Stomach (tissue), 8 donors: ENCODE measurements at regions not wholly inside any gene's neighbourhood (a gene's known extent, or its start where the extent isn't known, plus 50 kb on each side); places are given as distances from the start of the nearest gene placed in this dataset.

Experiments used
- DNase-seq, 2 donors: peaks; one replicate each; pipeline versions ENCODE4 v3.0.0 to v3.0.0-alpha.2; 2013 to 2019
- H3K27ac ChIP-seq, 5 donors: fragments of 200-600 bp in 4 of 5; sonication (generic) in 4 of 5; one replicate each; pipeline ENCODE4 v1.5.1; 2013 to 2019; ENCODE audit warnings: mild to moderate bottlenecking in 1 of 5, moderate library complexity in 1 of 5
- H3K27me3 ChIP-seq, 3 donors: fragments of 200-600 bp; sonication (generic); one replicate each; pipeline ENCODE4 v1.5.1; 2017 to 2019; ENCODE audit warnings: mixed run types in 1 of 3
- H3K36me3 ChIP-seq, 4 donors: fragments of 200-600 bp; sonication (generic); 1 replicate in 3 of 4; 2 replicates in 1 of 4; pipeline ENCODE4 v1.5.1; 2016 to 2019
- H3K4me1 ChIP-seq, 4 donors: fragments of 200-600 bp; sonication (generic); one replicate each; pipeline ENCODE4 v1.5.1; 2016 to 2019
- H3K4me3 ChIP-seq, 4 donors: fragments of 200-600 bp; sonication (generic) in 3 of 4; one replicate each; pipeline ENCODE4 v1.5.1; 2016 to 2019; ENCODE audit warnings: mild to moderate bottlenecking in 1 of 4
- H3K9me3 ChIP-seq, 4 donors: fragments of 200-600 bp; sonication (generic); one replicate each; pipeline ENCODE4 v1.5.1; 2016 to 2019
- CTCF ChIP-seq, 7 experiments: fragments of 450-650 bp in 4 of 7; fragments of 200-600 bp in 3 of 7; sonication (generic) in 3 of 7; IDR thresholded peaks; one replicate each; pipeline ENCODE4 v1.5.1; 2016 to 2019; ENCODE audit warnings: antibody characterized with exemption in 7 of 7, control low read depth in 2 of 7, mild to moderate bottlenecking in 1 of 7
- EP300 ChIP-seq: sonication (generic); formaldehyde crosslinking; IDR thresholded peaks from one replicate; pipeline ENCODE4 v1.6.1; 2017; ENCODE audit warnings: antibody characterized with exemption
- POLR2A ChIP-seq, 4 donors: fragments of 450-650 bp; IDR thresholded peaks; one replicate each; pipeline ENCODE4 v1.6.1; 2016; ENCODE audit warnings: antibody characterized with exemption in 4 of 4, control low read depth in 2 of 4, mild to moderate bottlenecking in 1 of 4, moderate library complexity in 1 of 4
- POLR2AphosphoS5 ChIP-seq, 3 donors: sonication (generic); formaldehyde crosslinking; IDR thresholded peaks; one replicate each; pipeline ENCODE4 v1.6.1; 2016; ENCODE audit warnings: antibody characterized with exemption in 3 of 3
- WGBS, 5 donors: extraction: QIAGEN DNeasy Blood & Tissue Kit in 3 of 5; methylation state at CpG; one replicate each; pipeline versions ENCODE4 v1.1.5 to v1.1.7; 2013 to 2018; 5-methylcytosine and 5-hydroxymethylcytosine counted together
- intact Hi-C: fragments of 100-400 bp; cut with DNase I; formaldehyde crosslinking; loops from one replicate; pipeline ENCODE4 v1.15.1; 2023; ENCODE audit warnings: low total_unique reads
- donor health status: healthy with polysubstance abuse.
- donor health status: Bipolar disorder and iron deficiency.
- donor health status: healthy.

- Histone ChIP-seq H3K4me3 (no peak overlapping the region), H3K27me3 (no peaks in the 10 kb centered on the region), H3K36me3 (no peaks in the 10 kb centered on the region), H3K9me3 (no peaks in the 10 kb centered on the region), H3K4me1 (peaks cover 0 to 8% (median 1%) of the 10 kb centered on the region in 4 donors), H3K27ac (no peak overlapping the region)
- intact Hi-C loops = no loop called here
- WGBS, 5 donors = 72 to 78% (median 75%) methylated on average over 7 of the region's 7 CpGs
- no peak for DNase-seq
- TF ChIP-seq POLR2AphosphoS5 (IDR thresholded peaks at IDR 0.05) (no peak), POLR2A (IDR thresholded peaks at IDR 0.05) (no peak), EP300 (no peak), CTCF (IDR thresholded peaks at IDR 0.05) (no peak)
Measured at GRCh38 chr11:19530505-19530904, 182.1 kb upstream of the NAV2 start.

GRCh38 chr11:19526119-19526518, 186.5 kb upstream of the NAV2 start:
- DNase-seq = no peak
- H3K27me3 ChIP-seq = no peaks in the 10 kb centered on the region
- peaks cover 0 to 20% (median 4%) of the 10 kb centered on the region in 4 donors for H3K4me1 ChIP-seq
- H3K27ac ChIP-seq = no peak overlapping the region
- no peak overlapping the region for H3K4me3 ChIP-seq
- intact Hi-C loops = no loop called here
- no peaks in the 10 kb centered on the region for H3K9me3 ChIP-seq
- WGBS, 5 donors = 57 to 76% (median 57%) methylated on average over 2 of the region's 2 CpGs
- H3K36me3 ChIP-seq = no peaks in the 10 kb centered on the region
- no peak for TF ChIP-seq EP300
- TF ChIP-seq POLR2A (IDR thresholded peaks at IDR 0.05) = no peak
- no peak for TF ChIP-seq CTCF (IDR thresholded peaks at IDR 0.05)
- TF ChIP-seq POLR2AphosphoS5 (IDR thresholded peaks at IDR 0.05) = no peak

GRCh38 chr11:19525714-19526113, 186.9 kb upstream of the NAV2 start:
- DNase-seq = no peak
- WGBS, 5 donors = 58 to 67% (median 61%) methylated on average over 5 of the region's 5 CpGs
- H3K27ac ChIP-seq = no peak overlapping the region

GRCh38 chr11:19525276-19525675, 187.4 kb upstream of the NAV2 start:
- H3K27ac ChIP-seq = no peak overlapping the region
- 72 to 93% (median 89%) methylated on average over 7 of the region's 7 CpGs for WGBS, 5 donors
- TF ChIP-seq POLR2AphosphoS5 (IDR thresholded peaks at IDR 0.05) (no peak), EP300 (no peak), CTCF (IDR thresholded peaks at IDR 0.05) (no peak), POLR2A (IDR thresholded peaks at IDR 0.05) (no peak)
- no peak overlapping the region for H3K4me3 ChIP-seq
- peaks cover 0 to 17% (median 4%) of the 10 kb centered on the region in 4 donors for H3K4me1 ChIP-seq
- H3K9me3 ChIP-seq = no peaks in the 10 kb centered on the region
- H3K27me3 ChIP-seq = no peaks in the 10 kb centered on the region
- DNase-seq = no peak
- H3K36me3 ChIP-seq = no peaks in the 10 kb centered on the region
- intact Hi-C loops = no loop called here

More at GRCh38 chr11:19525714-19526113, 186.9 kb upstream of the NAV2 start:
- Histone ChIP-seq H3K27me3 (no peaks in the 10 kb centered on the region), H3K36me3 (no peaks in the 10 kb centered on the region), H3K9me3 (no peaks in the 10 kb centered on the region), H3K4me1 (peaks cover 0 to 17% (median 4%) of the 10 kb centered on the region in 4 donors), H3K4me3 (no peak overlapping the region)
- intact Hi-C loops = no loop called here
- no peak for TF ChIP-seq CTCF (IDR thresholded peaks at IDR 0.05)
- TF ChIP-seq EP300 = no peak
- no peak for TF ChIP-seq POLR2AphosphoS5 (IDR thresholded peaks at IDR 0.05)
